Esophagus squamous epithelium (tissue), 4 donors: ENCODE measurements at regions not wholly inside any gene's neighbourhood (a gene's known extent, or its start where the extent isn't known, plus 50 kb on each side); places are given as distances from the start of the nearest gene placed in this dataset.

Experiments
- POLR2A ChIP-seq, 4 donors: fragments of 450-650 bp; IDR thresholded peaks; one replicate each; pipeline ENCODE4 v1.6.1; 2017; ENCODE audit warnings: antibody characterized with exemption in 4 of 4, mild to moderate bottlenecking in 4 of 4, moderate library complexity in 3 of 4
- TF ChIP-seq, protein P1 (sequence below), 6 experiments: fragments of 450-650 bp in 4 of 6; fragments of 200-600 bp in 2 of 6; sonication (generic) in 2 of 6; IDR thresholded peaks; one replicate each; pipeline ENCODE4 v1.5.1; 2016 to 2019; ENCODE audit warnings: antibody characterized with exemption in 6 of 6, mild to moderate bottlenecking in 4 of 6, moderate library complexity in 4 of 6

DNA sequence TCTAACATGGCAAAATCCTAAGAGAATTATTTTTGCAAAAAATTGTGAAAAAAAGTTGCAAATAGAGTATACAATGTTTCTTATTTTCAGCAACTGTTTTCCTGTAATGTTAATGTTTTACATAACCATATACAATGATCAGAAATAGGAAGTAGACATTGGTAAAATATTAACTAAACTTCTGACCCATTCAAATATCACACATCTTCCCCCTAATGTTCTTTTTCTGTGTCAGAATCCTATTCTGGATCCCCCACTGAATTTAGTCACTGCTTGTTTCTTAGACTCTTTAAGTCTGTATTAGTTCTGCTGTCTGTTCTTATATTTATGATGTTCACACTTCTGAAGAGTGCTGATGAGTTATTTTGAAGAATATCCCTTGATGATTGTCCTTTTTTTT is 62.0 kb downstream of the HFE start:
- TF ChIP-seq, protein P1, sequence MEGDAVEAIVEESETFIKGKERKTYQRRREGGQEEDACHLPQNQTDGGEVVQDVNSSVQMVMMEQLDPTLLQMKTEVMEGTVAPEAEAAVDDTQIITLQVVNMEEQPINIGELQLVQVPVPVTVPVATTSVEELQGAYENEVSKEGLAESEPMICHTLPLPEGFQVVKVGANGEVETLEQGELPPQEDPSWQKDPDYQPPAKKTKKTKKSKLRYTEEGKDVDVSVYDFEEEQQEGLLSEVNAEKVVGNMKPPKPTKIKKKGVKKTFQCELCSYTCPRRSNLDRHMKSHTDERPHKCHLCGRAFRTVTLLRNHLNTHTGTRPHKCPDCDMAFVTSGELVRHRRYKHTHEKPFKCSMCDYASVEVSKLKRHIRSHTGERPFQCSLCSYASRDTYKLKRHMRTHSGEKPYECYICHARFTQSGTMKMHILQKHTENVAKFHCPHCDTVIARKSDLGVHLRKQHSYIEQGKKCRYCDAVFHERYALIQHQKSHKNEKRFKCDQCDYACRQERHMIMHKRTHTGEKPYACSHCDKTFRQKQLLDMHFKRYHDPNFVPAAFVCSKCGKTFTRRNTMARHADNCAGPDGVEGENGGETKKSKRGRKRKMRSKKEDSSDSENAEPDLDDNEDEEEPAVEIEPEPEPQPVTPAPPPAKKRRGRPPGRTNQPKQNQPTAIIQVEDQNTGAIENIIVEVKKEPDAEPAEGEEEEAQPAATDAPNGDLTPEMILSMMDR (IDR thresholded peaks at IDR 0.05), result no peak
- TF ChIP-seq POLR2A (IDR thresholded peaks at IDR 0.05), result no peak
